GM21360 (cell line): ENCODE measurements at regions not wholly inside any gene's neighbourhood (a gene's known extent, or its start where the extent isn't known, plus 50 kb on each side); places are given as distances from the start of the nearest gene placed in this dataset.
"Not testable (repeated sequence)": the region's sequence is repeated elsewhere in the genome, so short reads cannot be mapped to it uniquely, and the experiment has no call there.

ENCODE experiments used
- ATAC-seq: cut with Tn5 transposase; IDR thresholded peaks from one replicate; pipeline ENCODE4 v1.9.1; 2021; ENCODE audit warnings: mild to moderate bottlenecking, moderate library complexity; ENCODE audit not compliant: unreplicated experiment

GRCh38 chr6:132199343-132199742, 201.9 kb downstream of the MOXD1 start:
- ATAC-seq = no peak

GRCh38 chr6:132198896-132199295, 202.4 kb downstream of the MOXD1 start:
- no peak for ATAC-seq

GRCh38 chr6:132198040-132198439, 203.2 kb downstream of the MOXD1 start:
- ATAC-seq = no peak

- ATAC-seq = no peak
Observed at GRCh38 chr6:132194529-132194928, 206.7 kb downstream of the MOXD1 start.

- no peak for ATAC-seq
Observed at GRCh38 chr6:132192631-132193030, 208.6 kb downstream of the MOXD1 start.

GRCh38 chr6:132190815-132191175, 210.5 kb downstream of the MOXD1 start:
- ATAC-seq = no peak

GRCh38 chr6:132190097-132190814, 211.0 kb downstream of the MOXD1 start:
- no peak for ATAC-seq

- no peak for ATAC-seq
Observed at GRCh38 chr6:132188556-132189264, 212.6 kb downstream of the MOXD1 start.

- ATAC-seq = no peak
Observed at GRCh38 chr6:132187816-132188215, 213.5 kb downstream of the MOXD1 start.

- not testable (repeated sequence) for ATAC-seq
Observed at GRCh38 chr6:132184966-132185365, 216.3 kb downstream of the MOXD1 start.

GRCh38 chr6:132179955-132180354, 221.3 kb downstream of the MOXD1 start:
- no peak for ATAC-seq

GRCh38 chr6:132174919-132175318, 223.7 kb upstream of the CCN2 start:
- no peak for ATAC-seq

GRCh38 chr6:132168961-132169360, 217.8 kb upstream of the CCN2 start:
- no peak for ATAC-seq

- no peak for ATAC-seq
Observed at GRCh38 chr6:132167929-132168892, 217.0 kb upstream of the CCN2 start.

GRCh38 chr6:132166526-132167051, 215.4 kb upstream of the CCN2 start:
- no peak for ATAC-seq

- no peak for ATAC-seq
Observed at GRCh38 chr6:132165677-132166076, 214.5 kb upstream of the CCN2 start.

GRCh38 chr6:132161283-132161682, 210.1 kb upstream of the CCN2 start:
- no peak for ATAC-seq

- no peak for ATAC-seq
Observed at GRCh38 chr6:132153221-132153898, 202.2 kb upstream of the CCN2 start.

- ATAC-seq = no peak
Observed at GRCh38 chr6:132147530-132148011, 196.4 kb upstream of the CCN2 start.

GRCh38 chr6:132144456-132144855, 193.3 kb upstream of the CCN2 start:
- no peak for ATAC-seq
